Neuronal stem cell (in vitro differentiated cells): ENCODE measurements at regions not wholly inside any gene's neighbourhood (a gene's known extent, or its start where the extent isn't known, plus 50 kb on each side); places are given as distances from the start of the nearest gene placed in this dataset.

ENCODE experiments used
- DNase-seq: peaks from one replicate; pipeline ENCODE4 v3.0.0-alpha.2; 2013; ENCODE audit warnings: low spot score
- H2AFZ ChIP-seq: one replicate; pipeline ENCODE4 v1.6.1; 2013; ENCODE audit warnings: mild to moderate bottlenecking, low read length, inconsistent platforms
- H2AK5ac ChIP-seq: 2 replicates; pipeline ENCODE4 v1.6.1; 2013; ENCODE audit warnings: low read depth, mild to moderate bottlenecking, inconsistent platforms, low read length, moderate library complexity, mixed read lengths
- H2BK120ac ChIP-seq: 2 replicates; pipeline ENCODE4 v1.6.1; 2013; ENCODE audit warnings: low read depth, mild to moderate bottlenecking, inconsistent platforms, low read length, moderate library complexity, mixed read lengths
- H2BK12ac ChIP-seq: one replicate; pipeline ENCODE4 v1.6.1; 2013; ENCODE audit warnings: low read length, inconsistent platforms
- H2BK15ac ChIP-seq: 2 replicates; pipeline ENCODE4 v1.6.1; 2013; ENCODE audit warnings: mild to moderate bottlenecking, low read length, inconsistent platforms, mixed read lengths
- H2BK5ac ChIP-seq: one replicate; pipeline ENCODE4 v1.6.1; 2013; ENCODE audit warnings: inconsistent platforms, mild to moderate bottlenecking, low read length, moderate library complexity
- H3K14ac ChIP-seq: one replicate; pipeline ENCODE4 v1.6.1; 2013; ENCODE audit warnings: low read length, inconsistent platforms
- H3K18ac ChIP-seq: 2 replicates; pipeline ENCODE4 v1.6.1; 2013; ENCODE audit warnings: low read length, inconsistent platforms
- H3K23ac ChIP-seq: 2 replicates; pipeline ENCODE4 v1.6.1; 2013; ENCODE audit warnings: low read depth, mild to moderate bottlenecking, mixed read lengths, low read length, inconsistent platforms; ENCODE audit not compliant: poor library complexity
- H3K27ac ChIP-seq: replicated peaks from 3 replicates; pipeline ENCODE4 v1.5.1; 2013; ENCODE audit warnings: low read length, inconsistent platforms
- H3K27me3 ChIP-seq, 3 experiments: 2 replicates each; pipeline ENCODE4 v1.6.1; 2013; ENCODE audit warnings: low read length in 3 of 3, mild to moderate bottlenecking in 2 of 3, inconsistent platforms in 1 of 3, low read depth in 1 of 3, mixed read lengths in 1 of 3, moderate library complexity in 1 of 3; ENCODE audit not compliant: control insufficient read depth in 3 of 3, insufficient read depth in 3 of 3
- H3K36me3 ChIP-seq, 2 donors: replicated peaks in 1 of 2; 2 replicates each; pipeline ENCODE4 v1.6.1; 2013; ENCODE audit warnings: low read length in 2 of 2; ENCODE audit not compliant: control insufficient read depth in 2 of 2, insufficient read depth in 2 of 2
- H3K4ac ChIP-seq: 2 replicates; pipeline ENCODE4 v1.6.1; 2013; ENCODE audit warnings: inconsistent platforms, mild to moderate bottlenecking, low read length, moderate library complexity
- H3K4me1 ChIP-seq, 2 donors: 1 replicate in 1 of 2; 2 replicates in 1 of 2; pipeline ENCODE4 v1.6.1; 2013; ENCODE audit warnings: low read length in 2 of 2, low read depth in 1 of 2; ENCODE audit not compliant: control insufficient read depth in 2 of 2, insufficient read depth in 1 of 2
- H3K4me2 ChIP-seq: one replicate; pipeline ENCODE4 v1.6.1; 2013; ENCODE audit warnings: mild to moderate bottlenecking, low read length, inconsistent platforms; ENCODE audit not compliant: insufficient read depth, poor library complexity, severe bottlenecking
- H3K4me3 ChIP-seq, 2 donors: 2 replicates each; pipeline ENCODE4 v1.5.1; 2013; ENCODE audit warnings: low read length in 2 of 2, mild to moderate bottlenecking in 2 of 2, inconsistent platforms in 1 of 2, moderate library complexity in 1 of 2
- H3K79me1 ChIP-seq: one replicate; pipeline ENCODE4 v1.6.1; 2013; ENCODE audit warnings: low read depth, mild to moderate bottlenecking, inconsistent platforms, low read length, moderate library complexity
- H3K9ac ChIP-seq: one replicate; pipeline ENCODE4 v1.6.1; 2013; ENCODE audit warnings: mild to moderate bottlenecking, low read depth, low read length, inconsistent platforms; ENCODE audit not compliant: poor library complexity
- H3K9me3 ChIP-seq, 2 donors: replicated peaks in 1 of 2; 2 replicates each; pipeline versions ENCODE3 to v1.6.1; 2013; ENCODE audit warnings: low read length in 2 of 2, mild to moderate bottlenecking in 2 of 2, inconsistent platforms in 1 of 2, low read depth in 1 of 2, mixed read lengths in 1 of 2, moderate library complexity in 1 of 2; ENCODE audit not compliant: control insufficient read depth in 2 of 2, insufficient read depth in 1 of 2
- H4K8ac ChIP-seq: one replicate; pipeline ENCODE4 v1.6.1; 2013; ENCODE audit warnings: low read depth, mild to moderate bottlenecking, inconsistent platforms, low read length, moderate library complexity
- H4K91ac ChIP-seq: one replicate; pipeline ENCODE4 v1.6.1; 2013; ENCODE audit warnings: low read length, low read depth, mild to moderate bottlenecking, inconsistent platforms; ENCODE audit not compliant: poor library complexity
- WGBS, 2 donors: extraction: QIAGEN DNeasy Blood & Tissue Kit; methylation state at CpG; one replicate each; pipeline ENCODE4 v1.1.7; 2013; ENCODE audit warnings: missing lambda C conversion rate in 2 of 2, mixed read lengths in 1 of 2; ENCODE audit not compliant: insufficient read length in 2 of 2, insufficient replicate concordance in 1 of 2; ENCODE audit errors: extremely low coverage in 2 of 2; 5-methylcytosine and 5-hydroxymethylcytosine counted together

- H2BK120ac ChIP-seq = no peak overlapping the region
Measured at GRCh38 chr12:91630596-91631293, 448.1 kb upstream of the DCN start.

GRCh38 chr12:91630083-91630482 lies 447.5 kb upstream of the DCN start:
- Histone ChIP-seq H3K4me1 (peaks cover 0 to 5% of the 10 kb centered on the region in 2 donors), H3K18ac (no peak overlapping the region), H2BK15ac (no peak overlapping the region), H3K23ac (no peak overlapping the region), H3K27ac (no peak overlapping the region), H2BK120ac (no peak overlapping the region), H3K9me3 (peaks cover 2 to 18% of the 10 kb centered on the region in 2 donors), H2AK5ac (no peak overlapping the region), H3K4me2 (no peak overlapping the region), H4K91ac (no peak overlapping the region), H3K79me1 (no peaks in the 10 kb centered on the region), H2AFZ (no peak overlapping the region), H3K27me3 (no peaks in the 10 kb centered on the region), H3K14ac (no peak overlapping the region), H3K4me3 (no peak overlapping the region), H3K36me3 (no peaks in the 10 kb centered on the region), H3K9ac (no peak overlapping the region), H3K4ac (no peak overlapping the region), H2BK12ac (no peak overlapping the region), H4K8ac (no peak overlapping the region), H2BK5ac (no peak overlapping the region)
- DNase-seq = no peak
- WGBS, 2 donors = no CpG with 5 or more reads among the region's 5 CpGs

More at GRCh38 chr12:91630596-91631293, 448.1 kb upstream of the DCN start:
- Histone ChIP-seq H3K4me1 (peaks cover 0 to 5% of the 10 kb centered on the region in 2 donors), H4K8ac (no peak overlapping the region), H3K79me1 (no peaks in the 10 kb centered on the region), H3K9me3 (peaks cover 2 to 18% of the 10 kb centered on the region in 2 donors), H2BK12ac (no peak overlapping the region), H3K27ac (no peak overlapping the region), H2AK5ac (no peak overlapping the region), H3K4me3 (no peak overlapping the region), H4K91ac (no peak overlapping the region), H3K27me3 (no peaks in the 10 kb centered on the region), H3K4me2 (no peak overlapping the region), H2AFZ (peak overlapping the region; percentile 81), H3K9ac (no peak overlapping the region), H3K18ac (no peak overlapping the region), H3K36me3 (no peaks in the 10 kb centered on the region), H2BK15ac (no peak overlapping the region), H3K4ac (no peak overlapping the region), H3K23ac (no peak overlapping the region), H3K14ac (no peak overlapping the region), H2BK5ac (no peak overlapping the region)
- DNase-seq = no peak
- no CpG with 5 or more reads among the region's 3 CpGs for WGBS, 2 donors

- Histone ChIP-seq H3K18ac (no peak overlapping the region), H3K9ac (no peak overlapping the region), H2BK12ac (no peak overlapping the region), H2AK5ac (no peak overlapping the region), H3K79me1 (no peaks in the 10 kb centered on the region), H4K8ac (no peak overlapping the region), H3K27me3 (no peaks in the 10 kb centered on the region), H2BK120ac (no peak overlapping the region), H3K4me3 (no peak overlapping the region), H3K14ac (no peak overlapping the region), H3K4me1 (peaks cover 0 to 5% of the 10 kb centered on the region in 2 donors), H3K36me3 (no peaks in the 10 kb centered on the region), H3K27ac (no peak overlapping the region), H2BK5ac (no peak overlapping the region), H2BK15ac (no peak overlapping the region), H3K23ac (no peak overlapping the region), H3K4me2 (no peak overlapping the region), H3K4ac (no peak overlapping the region), H2AFZ (no peak overlapping the region), H4K91ac (no peak overlapping the region), H3K9me3 (peaks cover 2 to 18% of the 10 kb centered on the region in 2 donors)
- no peak for DNase-seq
- no CpG with 5 or more reads among the region's 2 CpGs for WGBS, 2 donors
Measured at GRCh38 chr12:91629440-91629839, 446.8 kb upstream of the DCN start.

- H3K36me3 ChIP-seq = no peaks in the 10 kb centered on the region
- H3K23ac ChIP-seq = no peak overlapping the region
- H3K9me3 ChIP-seq = peaks cover 2 to 18% of the 10 kb centered on the region in 2 donors
- H4K91ac ChIP-seq = no peak overlapping the region
- no peak overlapping the region for H3K27ac ChIP-seq
- no peak overlapping the region for H2BK120ac ChIP-seq
- no peaks in the 10 kb centered on the region for H3K79me1 ChIP-seq
- no peak overlapping the region for H3K9ac ChIP-seq
- H2BK5ac ChIP-seq = no peak overlapping the region
- peaks cover 0 to 5% of the 10 kb centered on the region in 2 donors for H3K4me1 ChIP-seq
- no peaks in the 10 kb centered on the region for H3K27me3 ChIP-seq
- no peak overlapping the region for H4K8ac ChIP-seq
- no peak overlapping the region for H3K18ac ChIP-seq
- no peak overlapping the region for H2BK12ac ChIP-seq
- no peak overlapping the region for H2AK5ac ChIP-seq
- H2BK15ac ChIP-seq = no peak overlapping the region
- H3K4me3 ChIP-seq = no peak overlapping the region
- DNase-seq = no peak
- H3K4me2 ChIP-seq = no peak overlapping the region
- WGBS, 2 donors = no CpG with 5 or more reads among the region's 2 CpGs
- H3K14ac ChIP-seq = no peak overlapping the region
- H3K4ac ChIP-seq = no peak overlapping the region
- H2AFZ ChIP-seq = no peak overlapping the region
Measured at GRCh38 chr12:91628656-91629055, 446.0 kb upstream of the DCN start.
